Transverse colon (tissue), 4 donors: ENCODE measurements at regions not wholly inside any gene's neighbourhood (a gene's known extent, or its start where the extent isn't known, plus 50 kb on each side); places are given as distances from the start of the nearest gene placed in this dataset.

ENCODE experiments used
- CTCF ChIP-seq, 5 experiments: fragments of 200-600 bp in 3 of 5; fragments of 450-650 bp in 2 of 5; sonication (generic) in 3 of 5; IDR thresholded peaks; 1 replicate in 2 of 5; 2 replicates in 3 of 5; pipeline ENCODE4 v1.5.1; 2016 to 2017; ENCODE audit warnings: antibody characterized with exemption in 5 of 5, inconsistent platforms in 3 of 5, mild to moderate bottlenecking in 2 of 5, moderate library complexity in 1 of 5
- EP300 ChIP-seq: sonication (generic); formaldehyde crosslinking; IDR thresholded peaks from one replicate; pipeline ENCODE4 v1.6.1; 2017; ENCODE audit warnings: antibody characterized with exemption, low read depth
- POLR2A ChIP-seq: fragments of 450-650 bp; IDR thresholded peaks from one replicate; pipeline ENCODE4 v1.6.1; 2016; ENCODE audit warnings: antibody characterized with exemption, mild to moderate bottlenecking, moderate library complexity
- POLR2AphosphoS5 ChIP-seq, 3 donors: sonication (generic); formaldehyde crosslinking; IDR thresholded peaks; one replicate each; pipeline ENCODE4 v1.6.1; 2016; ENCODE audit warnings: antibody characterized with exemption in 3 of 3

- TF ChIP-seq CTCF (IDR thresholded peaks at IDR 0.05): no peak
- no peak for TF ChIP-seq POLR2AphosphoS5 (IDR thresholded peaks at IDR 0.05)
- TF ChIP-seq POLR2A: no peak
- TF ChIP-seq EP300: no peak
These were observed 202.1 kb downstream of the ANKRD60 start for GRCh38 chr20:58026361-58026760.
